ENCODE measurements at regions not wholly inside any gene's neighbourhood (a gene's known extent, or its start where the extent isn't known, plus 50 kb on each side); places are given as distances from the start of the nearest gene placed in this dataset.

GRCh38 chr14:40859055-40859454 lies 747.6 kb upstream of the LRFN5 start:
- in situ Hi-C loops (cut with MboI; ENCODE audit: low sequenced_read_pairs, unreplicated experiment) = no loop called here
- TF ChIP-seq CTCF (IDR thresholded peaks at IDR 0.05; ENCODE audit: borderline replicate concordance, control extremely low read depth, extremely low read depth, insufficient read depth, missing control alignments) = no peak
- no peak for DNase-seq (ENCODE audit: low spot score)

- DNase-seq (ENCODE audit: low spot score) = no peak
- in situ Hi-C loops (cut with MboI; ENCODE audit: low sequenced_read_pairs, unreplicated experiment) = no loop called here
- no peak for TF ChIP-seq CTCF (IDR thresholded peaks at IDR 0.05; ENCODE audit: borderline replicate concordance, control extremely low read depth, extremely low read depth, insufficient read depth, missing control alignments)
These were observed 751.3 kb upstream of the LRFN5 start for GRCh38 chr14:40855343-40855742.

GRCh38 chr14:40850191-40850590 lies 756.5 kb upstream of the LRFN5 start:
- in situ Hi-C loops (cut with MboI; ENCODE audit: low sequenced_read_pairs, unreplicated experiment) = no loop called here
- no peak for TF ChIP-seq CTCF (IDR thresholded peaks at IDR 0.05; ENCODE audit: borderline replicate concordance, control extremely low read depth, extremely low read depth, insufficient read depth, missing control alignments)
- DNase-seq (ENCODE audit: low spot score) = no peak

GRCh38 chr14:40847480-40847879 lies 759.2 kb upstream of the LRFN5 start:
- no peak for DNase-seq (ENCODE audit: low spot score)
- in situ Hi-C loops (cut with MboI; ENCODE audit: low sequenced_read_pairs, unreplicated experiment) = no loop called here
- TF ChIP-seq CTCF (IDR thresholded peaks at IDR 0.05; ENCODE audit: borderline replicate concordance, control extremely low read depth, extremely low read depth, insufficient read depth, missing control alignments) = no peak

GRCh38 chr14:40842816-40843215 lies 763.9 kb upstream of the LRFN5 start:
- DNase-seq (ENCODE audit: low spot score) = no peak
- in situ Hi-C loops (cut with MboI; ENCODE audit: low sequenced_read_pairs, unreplicated experiment) = no loop called here
- no peak for TF ChIP-seq CTCF (IDR thresholded peaks at IDR 0.05; ENCODE audit: borderline replicate concordance, control extremely low read depth, extremely low read depth, insufficient read depth, missing control alignments)

- in situ Hi-C loops (cut with MboI; ENCODE audit: low sequenced_read_pairs, unreplicated experiment) = no loop called here
- TF ChIP-seq CTCF (IDR thresholded peaks at IDR 0.05; ENCODE audit: borderline replicate concordance, control extremely low read depth, extremely low read depth, insufficient read depth, missing control alignments) = no peak
- no peak for DNase-seq (ENCODE audit: low spot score)
These were observed 764.8 kb upstream of the LRFN5 start for GRCh38 chr14:40841886-40842285.

GRCh38 chr14:40838601-40839000 lies 768.1 kb upstream of the LRFN5 start:
- TF ChIP-seq CTCF (IDR thresholded peaks at IDR 0.05; ENCODE audit: borderline replicate concordance, control extremely low read depth, extremely low read depth, insufficient read depth, missing control alignments) = no peak
- in situ Hi-C loops (cut with MboI; ENCODE audit: low sequenced_read_pairs, unreplicated experiment) = no loop called here
- no peak for DNase-seq (ENCODE audit: low spot score)

All from GM13976 (cell line).